ENCODE measurements at regions not wholly inside any gene's neighbourhood (a gene's known extent, or its start where the extent isn't known, plus 50 kb on each side); places are given as distances from the start of the nearest gene placed in this dataset.

DNA sequence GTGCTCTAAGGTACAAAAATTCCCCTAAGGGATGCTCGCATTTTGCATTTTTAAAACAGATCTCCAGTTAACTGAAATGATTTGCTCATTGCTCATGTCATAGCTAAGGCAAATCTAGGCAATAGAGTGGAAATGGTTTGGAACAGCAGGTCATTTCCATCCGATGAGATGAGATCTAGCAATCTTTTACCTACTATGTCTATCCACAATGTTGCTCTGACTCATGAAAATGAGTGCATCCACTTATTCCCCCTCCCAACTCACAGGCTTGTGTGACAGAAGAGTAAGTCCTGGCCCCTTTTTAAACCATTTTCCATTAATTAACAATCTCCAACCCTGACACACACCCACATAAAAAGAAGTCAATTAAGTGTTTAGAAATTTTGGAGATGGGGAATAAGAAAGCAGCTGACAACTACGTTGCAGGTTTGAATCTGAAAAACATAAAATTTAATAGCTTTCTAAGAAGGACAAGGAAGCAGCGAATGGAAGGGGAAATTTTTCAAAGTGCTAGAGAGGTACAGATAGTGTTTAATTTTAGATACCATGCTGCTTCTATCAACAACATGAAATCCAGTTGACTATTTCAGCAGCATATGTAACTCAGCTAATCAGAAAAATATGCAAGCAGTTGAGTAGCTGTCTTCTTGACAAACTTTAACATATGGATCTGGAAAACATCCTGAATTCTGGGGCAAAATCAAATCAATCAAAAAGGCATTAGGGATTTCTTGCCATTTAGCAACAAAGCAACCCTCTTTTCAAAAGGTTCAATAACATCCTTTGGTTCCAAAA lies 112.0 kb downstream of the TMCO5A start:
- H3K4me3 ChIP-seq (ENCODE audit: low read depth, low read length), result no peak overlapping the region

DNA sequence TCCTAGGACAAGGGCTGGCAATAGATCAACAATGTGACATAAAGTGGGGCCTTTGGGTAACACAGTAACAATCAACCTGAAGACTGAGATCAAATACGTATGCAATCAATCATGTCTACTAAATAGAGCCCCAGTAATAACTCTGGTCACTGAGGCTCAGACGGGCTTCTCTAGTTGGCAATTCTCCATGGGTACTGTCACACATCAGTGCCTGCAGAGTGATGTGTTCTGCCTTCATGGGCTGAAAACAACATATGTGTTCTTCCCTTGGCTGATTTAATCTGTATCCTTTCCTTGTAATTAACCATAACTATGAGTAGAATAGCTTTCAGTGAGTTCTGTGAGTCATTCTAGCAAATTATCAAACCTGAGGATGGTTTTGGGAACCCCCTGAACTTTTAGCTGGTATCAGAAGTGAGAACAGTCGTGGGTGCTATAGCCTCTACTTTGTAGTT lies 113.6 kb downstream of the TMCO5A start:
- no peak overlapping the region for H3K4me3 ChIP-seq (ENCODE audit: low read depth, low read length)

DNA sequence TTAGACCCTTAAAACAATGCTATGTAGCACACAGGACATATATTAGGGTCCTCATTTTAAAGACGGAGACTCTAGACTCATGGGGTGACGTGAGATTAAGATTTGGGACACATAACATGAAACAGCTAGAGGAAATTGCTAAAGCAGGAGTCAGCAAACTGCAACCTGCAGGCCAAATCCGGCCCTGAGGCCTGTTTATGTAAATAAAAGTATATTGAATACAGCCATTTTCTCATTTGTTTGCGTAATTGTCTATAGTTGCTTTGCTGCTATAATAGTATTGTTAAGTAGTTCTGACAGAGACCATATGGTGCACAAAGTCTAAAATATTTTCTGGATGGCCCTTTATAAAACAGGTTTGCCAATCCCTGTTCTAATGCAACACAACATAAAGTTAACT lies 115.5 kb downstream of the TMCO5A start:
- H3K4me3 ChIP-seq (ENCODE audit: low read depth, low read length), result no peak overlapping the region

DNA sequence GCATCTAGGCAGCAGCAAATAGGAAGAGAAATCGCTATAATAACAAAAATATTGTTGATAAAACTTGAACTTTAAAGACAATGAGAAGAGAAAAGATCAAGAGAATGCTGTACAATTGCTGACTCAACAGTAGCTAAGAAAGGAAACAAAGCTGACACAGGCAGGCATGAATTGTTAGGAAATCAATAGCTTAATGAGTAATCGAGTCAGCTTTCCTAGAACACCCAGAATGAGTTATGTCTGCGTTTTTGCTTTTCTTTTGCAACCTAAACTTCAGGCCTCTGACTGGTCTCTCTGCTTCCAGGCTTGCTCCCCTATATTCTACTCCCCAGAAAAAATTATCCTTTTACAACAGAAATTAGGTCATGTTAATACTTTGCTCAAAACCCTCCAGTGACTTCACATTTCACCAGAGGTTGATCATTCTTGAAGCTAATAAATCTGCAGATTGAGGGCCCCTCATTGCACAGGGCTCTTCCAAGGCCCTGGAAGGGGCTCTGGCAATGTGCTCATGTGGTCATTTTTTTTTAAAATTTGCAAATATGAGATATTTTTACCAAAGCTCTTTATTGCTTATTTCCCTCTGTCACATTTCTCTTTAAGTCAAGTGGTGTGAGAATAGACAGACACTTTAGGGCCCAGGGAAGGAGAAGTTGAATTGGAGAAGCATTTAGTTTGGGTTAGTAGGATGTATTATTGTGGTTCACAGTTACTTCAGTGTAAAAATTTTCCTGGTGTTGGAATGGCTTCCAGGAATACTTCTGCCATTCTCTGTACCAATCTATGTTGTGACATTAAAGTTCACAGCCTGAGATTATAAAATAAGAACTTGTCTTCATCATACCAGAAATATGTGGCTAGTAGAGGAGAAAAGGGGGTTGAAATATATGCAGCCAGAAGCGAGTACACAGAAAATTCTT lies 116.3 kb downstream of the TMCO5A start:
- no peak overlapping the region for H3K4me3 ChIP-seq (ENCODE audit: low read depth, low read length)

DNA sequence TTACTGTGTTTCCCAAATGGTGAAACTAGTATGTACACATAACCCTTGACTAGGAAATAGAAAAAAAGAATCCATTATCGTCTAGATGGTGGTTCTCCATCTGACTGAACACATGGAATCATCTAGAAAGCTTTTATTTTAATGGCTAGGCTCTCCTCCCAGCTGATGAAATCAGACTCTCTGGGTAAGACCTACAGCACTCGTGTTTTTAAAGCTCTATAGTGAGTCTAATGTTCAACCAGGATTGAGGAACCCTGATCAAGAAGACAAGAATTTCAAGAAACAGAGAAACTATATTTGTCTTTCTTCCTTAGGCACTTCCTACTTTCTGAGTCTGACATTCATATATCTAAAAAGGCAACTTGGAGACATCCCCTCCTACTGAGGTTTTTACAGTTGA lies 118.8 kb downstream of the TMCO5A start:
- no peak overlapping the region for H3K4me3 ChIP-seq (ENCODE audit: low read depth, low read length)

DNA sequence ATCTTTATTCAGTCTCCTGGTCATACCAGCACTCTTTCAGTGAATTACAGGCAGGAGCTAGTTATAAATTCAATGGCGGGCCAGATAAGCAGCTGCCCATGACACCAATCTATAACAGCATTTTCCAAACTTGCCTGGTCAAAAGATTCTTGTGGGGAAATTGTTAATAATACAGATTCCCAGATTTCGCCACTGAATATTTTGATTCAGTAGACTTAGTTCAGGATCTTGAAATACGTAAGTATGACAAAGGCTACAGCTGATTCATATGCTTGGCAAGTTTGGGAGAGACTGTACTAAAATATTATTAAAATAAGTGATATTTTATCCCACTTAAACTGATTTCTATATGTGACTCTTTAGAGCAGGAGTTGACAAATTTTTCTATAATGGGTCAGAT lies 119.3 kb downstream of the TMCO5A start:
- H3K4me3 ChIP-seq (ENCODE audit: low read depth, low read length), result no peak overlapping the region

DNA sequence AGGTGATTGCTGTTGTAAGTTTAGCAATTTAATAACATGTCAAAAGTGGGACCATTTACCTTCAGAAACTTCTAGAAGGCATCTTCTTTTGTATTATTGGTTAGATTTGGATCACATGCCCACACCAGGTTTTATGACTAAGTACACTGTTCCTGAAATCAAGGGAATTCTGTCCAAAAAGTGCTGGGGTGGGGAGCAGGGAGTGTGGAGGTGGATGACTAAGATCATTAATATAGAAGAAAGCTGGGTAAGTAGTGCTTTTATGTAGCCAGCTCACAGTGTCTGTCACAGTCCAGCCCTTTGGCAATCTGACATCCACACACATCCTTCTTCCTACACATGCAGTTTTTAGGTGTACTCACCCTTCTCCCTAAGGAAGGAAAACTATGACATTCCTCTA lies 120.0 kb downstream of the TMCO5A start:
- no peak overlapping the region for H3K4me3 ChIP-seq (ENCODE audit: low read depth, low read length)

DNA sequence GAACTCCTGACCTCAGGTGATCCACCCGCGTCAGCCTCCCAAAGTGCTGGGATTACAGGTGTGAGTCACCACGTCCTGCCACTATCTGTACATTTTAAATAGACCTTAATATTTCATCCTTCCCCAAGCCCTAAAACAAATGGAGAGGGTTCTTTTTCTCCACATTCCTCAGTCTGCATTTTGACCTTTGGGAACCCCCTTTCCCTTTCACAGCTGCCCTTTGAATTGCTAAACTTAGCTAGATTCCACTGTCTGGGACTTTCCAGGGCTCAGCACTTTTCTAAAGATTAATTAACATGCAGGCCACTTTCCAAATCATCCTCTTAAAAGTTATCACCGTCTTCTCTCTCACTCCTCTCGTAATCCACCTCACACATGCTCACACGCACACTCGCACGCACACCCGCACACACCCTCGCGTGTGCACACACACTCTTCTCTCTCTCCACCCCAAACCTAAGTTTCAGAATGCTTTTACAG lies 124.2 kb downstream of the TMCO5A start:
- no peak overlapping the region for H3K4me3 ChIP-seq (ENCODE audit: low read depth, low read length)

DNA sequence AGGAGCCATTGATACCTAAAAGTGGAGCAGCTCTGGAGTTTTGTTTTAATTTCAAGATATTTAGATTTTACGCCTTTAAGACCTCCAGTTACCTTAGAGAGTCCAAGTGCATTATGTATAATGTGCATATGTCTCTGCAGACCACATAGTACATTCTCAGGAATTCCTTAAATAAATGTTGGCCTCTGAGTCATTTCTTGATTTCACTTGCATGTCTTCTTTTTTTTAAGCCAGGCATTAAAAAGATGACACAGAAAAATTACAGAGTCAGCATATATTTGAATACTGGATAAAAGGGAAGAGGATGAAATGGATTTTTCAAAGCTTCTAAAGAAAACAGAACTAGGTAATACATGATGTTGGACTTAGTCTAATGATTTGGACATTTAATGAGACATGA lies 125.2 kb downstream of the TMCO5A start:
- H3K4me3 ChIP-seq (ENCODE audit: low read depth, low read length), result no peak overlapping the region

DNA sequence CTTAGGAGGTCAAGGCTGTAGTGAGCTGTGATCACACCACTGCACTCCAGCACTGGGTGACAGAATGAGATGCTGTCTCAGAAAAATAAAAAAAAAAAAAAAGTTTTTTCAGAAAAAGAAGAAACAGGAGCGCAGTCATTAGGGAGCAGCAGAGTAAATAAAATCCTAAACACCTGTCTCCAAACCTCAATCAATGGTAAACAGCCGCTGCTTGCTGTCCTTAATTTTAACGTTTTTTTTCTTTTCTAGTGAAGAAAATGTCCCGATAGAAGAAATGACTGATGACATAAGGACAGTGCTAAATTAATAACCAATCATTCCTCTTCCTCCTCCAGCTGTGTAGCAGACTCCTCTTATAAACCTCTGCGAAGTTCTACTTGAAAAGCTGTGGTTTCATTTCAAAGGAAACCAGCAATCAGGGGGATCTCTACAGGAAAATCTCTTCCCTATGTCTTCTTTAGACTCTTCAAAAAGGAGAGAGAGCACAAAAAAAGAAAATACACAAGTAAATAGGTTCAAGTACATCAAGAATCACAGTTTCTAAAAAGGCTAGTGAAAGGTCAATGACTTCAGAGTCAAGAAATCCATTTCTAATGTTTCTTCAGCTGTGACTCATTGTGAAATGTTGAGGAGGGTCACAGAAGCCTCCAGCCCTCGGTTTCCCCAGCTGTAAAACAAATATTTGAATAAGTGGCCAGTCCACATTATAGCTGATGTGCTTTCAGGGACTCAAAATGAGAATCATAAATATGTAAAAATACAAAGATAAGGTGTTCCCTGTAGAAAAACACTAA lies 127.6 kb downstream of the TMCO5A start:
- no peak overlapping the region for H3K4me3 ChIP-seq (ENCODE audit: low read depth, low read length)

DNA sequence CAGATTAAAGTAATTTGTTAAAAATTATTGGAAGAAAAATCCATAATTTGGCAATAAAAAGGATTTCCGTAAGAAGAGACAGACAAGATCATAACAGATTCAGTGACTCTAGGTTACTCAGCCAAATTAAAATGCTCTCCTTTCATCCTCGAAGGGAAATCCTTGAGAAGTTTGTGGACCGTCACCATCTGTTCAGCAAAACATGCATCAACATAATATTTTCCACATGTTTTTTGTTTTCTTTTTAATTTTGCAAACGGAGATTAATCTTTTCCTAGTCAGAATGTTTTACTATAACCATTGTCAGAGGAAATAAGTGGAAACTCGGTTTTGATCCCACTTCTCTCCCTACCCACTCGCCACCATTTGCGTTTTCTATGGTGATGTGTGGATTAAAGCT lies 128.3 kb downstream of the TMCO5A start:
- no peak overlapping the region for H3K4me3 ChIP-seq (ENCODE audit: low read depth, low read length)

DNA sequence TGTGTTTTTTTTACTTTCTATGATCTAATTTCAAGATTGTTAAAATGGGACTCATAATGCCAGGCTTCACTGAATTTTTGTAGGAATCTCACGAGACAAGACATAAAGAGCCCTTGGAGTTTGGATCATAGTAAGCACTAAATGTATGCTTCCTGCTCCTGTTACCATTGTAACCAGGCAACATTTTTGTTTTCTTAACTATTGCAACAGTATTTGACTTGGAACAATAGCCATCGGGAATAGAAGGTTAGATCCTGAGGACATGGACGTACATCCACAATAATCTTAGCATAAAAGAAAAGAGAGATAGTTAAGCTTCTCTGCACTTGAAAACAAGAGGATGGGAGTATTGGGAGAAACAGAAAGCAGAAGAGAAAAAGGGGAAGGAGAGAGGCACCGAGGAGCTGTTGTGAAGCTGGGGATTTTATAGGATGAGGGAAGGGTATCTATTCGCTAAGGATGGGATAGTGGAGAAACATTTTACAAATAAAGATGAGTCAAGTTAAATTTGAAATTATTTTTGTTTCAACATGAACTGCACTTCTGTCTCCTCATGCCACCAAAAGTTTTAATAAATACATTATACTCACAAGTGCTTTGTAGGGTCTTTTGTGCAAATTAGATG lies 131.4 kb downstream of the TMCO5A start:
- no peak overlapping the region for H3K4me3 ChIP-seq (ENCODE audit: low read depth, low read length)

DNA sequence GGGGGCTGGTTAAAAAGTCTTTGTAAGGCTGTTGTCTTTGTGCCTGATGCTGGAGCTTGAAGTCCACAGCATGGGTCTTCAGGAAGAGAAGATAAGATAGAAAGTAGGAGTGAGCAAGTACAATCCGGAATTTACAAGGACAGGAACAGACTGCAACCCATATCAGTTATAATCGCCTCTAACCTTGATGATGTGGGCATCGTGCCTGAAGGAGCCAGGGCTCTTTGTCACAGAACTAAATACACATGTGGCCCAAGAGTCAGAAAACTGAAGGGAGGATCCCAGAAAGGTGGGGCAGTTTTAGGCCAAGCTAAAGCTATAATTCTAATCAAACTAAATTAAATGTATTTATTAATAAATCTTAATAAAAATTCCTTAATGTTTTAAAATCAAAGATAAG lies 132.2 kb downstream of the TMCO5A start:
- no peak overlapping the region for H3K4me3 ChIP-seq (ENCODE audit: low read depth, low read length)

DNA sequence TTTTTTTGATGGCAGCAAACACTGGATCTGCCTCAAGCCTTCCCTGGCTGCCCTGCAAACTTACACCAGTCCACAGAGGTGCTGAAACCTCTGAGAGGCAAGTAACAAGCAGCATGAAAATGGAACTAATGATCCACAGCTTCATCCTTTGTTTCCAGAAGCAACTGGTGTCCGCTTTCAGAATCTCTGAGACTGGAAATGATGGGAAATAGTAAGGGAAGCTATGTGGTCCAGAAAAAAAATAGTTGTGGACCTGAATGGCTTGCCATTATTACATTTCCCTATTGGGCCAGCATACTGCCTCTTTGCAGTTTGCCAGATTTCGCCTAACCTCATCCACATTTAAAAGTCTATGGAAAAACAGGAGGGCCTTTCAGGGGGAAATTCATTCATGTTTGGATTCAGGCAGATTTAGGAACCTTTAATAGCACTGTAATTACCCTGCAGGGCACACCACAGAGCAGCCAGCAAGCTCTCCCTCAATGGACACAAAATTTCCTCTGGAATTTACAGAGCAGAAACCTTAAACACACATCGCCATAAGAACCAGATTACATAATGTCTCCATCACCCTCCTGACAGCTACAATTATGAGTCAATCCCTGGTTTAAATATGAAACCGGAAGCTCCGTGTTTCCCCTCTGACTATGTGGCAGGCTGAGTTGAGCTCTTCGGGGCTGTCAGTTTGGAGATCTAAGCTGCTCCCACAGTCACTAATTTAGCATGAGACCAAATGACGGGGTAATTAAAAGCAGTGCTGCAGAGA lies 134.4 kb downstream of the TMCO5A start:
- H3K4me3 ChIP-seq (ENCODE audit: low read depth, low read length), result no peak overlapping the region

DNA sequence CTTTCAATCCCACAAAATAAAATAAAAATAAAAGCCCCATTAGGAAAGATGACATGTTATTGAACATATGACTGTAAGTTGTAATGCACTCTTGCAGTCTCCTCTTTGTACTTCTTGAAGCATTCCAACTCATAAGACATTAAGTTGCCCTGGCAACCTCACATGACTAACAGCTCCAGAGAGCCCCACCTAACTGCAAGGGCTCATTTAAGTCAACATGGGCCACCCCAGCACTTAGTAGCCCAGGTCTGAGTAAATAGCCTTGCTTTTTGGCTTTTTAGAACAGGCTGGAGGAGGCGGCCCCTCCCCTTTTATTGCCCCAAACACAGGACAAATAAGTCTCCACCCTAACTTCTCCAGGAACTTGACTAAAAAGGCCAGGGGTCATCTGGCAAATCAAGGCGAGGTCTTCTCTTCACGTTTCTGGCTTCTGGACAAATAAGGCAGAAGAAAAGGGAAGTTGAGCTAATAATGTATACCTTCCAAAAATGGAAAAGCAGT lies 135.1 kb downstream of the TMCO5A start:
- H3K4me3 ChIP-seq (ENCODE audit: low read depth, low read length), result no peak overlapping the region

DNA sequence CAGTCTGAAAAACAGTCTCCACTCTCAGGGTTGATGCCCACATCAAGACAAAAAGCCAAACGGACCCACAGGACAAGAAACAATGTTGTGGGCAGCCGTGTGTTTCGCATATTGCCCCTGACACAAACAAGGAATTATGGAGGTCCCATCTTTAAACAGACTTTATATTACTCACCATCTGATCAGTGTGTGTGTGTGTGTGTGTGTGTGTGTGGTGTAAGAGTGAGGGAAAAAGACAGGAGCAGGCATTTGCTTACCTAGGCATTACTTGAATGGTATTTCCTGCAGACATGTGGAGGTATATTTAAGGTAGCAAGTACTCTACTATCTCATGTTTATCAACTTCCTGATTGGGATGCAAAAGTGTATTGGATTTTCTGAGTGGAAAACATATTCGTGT lies 136.3 kb downstream of the TMCO5A start:
- no peak overlapping the region for H3K4me3 ChIP-seq (ENCODE audit: low read depth, low read length)

DNA sequence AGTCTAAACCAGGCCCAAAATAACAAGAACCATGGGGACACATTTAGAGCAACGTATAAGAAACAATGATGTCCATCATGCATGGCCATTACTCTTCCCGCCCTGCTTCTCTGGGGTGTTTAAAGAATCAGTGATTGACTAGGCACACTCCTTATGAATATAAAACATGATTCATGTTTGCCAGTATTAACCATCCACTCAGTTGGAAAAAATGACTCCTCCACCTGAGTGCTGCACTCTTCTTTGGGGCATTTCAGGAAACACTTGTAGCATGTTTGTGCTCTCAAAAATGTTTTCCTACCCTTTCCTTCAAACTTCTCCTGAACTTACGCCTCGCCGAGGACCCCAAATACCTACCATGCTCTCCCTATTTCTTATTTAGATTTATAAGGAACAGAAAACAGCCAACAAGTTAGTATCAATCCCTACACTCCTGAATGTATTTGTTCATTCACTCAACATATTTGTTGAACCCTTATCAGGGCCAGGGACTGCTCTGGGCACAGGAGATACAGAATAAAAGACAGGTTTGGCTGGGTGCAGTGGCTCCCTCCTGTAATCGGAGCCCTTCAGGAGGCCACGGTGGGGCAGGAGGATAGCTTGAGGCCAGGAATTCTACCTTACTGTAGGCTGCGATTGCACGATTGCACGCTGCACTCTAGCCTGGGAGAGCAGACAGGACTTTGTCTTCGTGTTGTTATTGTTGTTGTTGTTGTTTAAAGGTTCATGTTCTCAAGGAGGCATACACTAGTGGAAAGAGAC lies 137.0 kb downstream of the TMCO5A start:
- no peak overlapping the region for H3K4me3 ChIP-seq (ENCODE audit: low read depth, low read length)

DNA sequence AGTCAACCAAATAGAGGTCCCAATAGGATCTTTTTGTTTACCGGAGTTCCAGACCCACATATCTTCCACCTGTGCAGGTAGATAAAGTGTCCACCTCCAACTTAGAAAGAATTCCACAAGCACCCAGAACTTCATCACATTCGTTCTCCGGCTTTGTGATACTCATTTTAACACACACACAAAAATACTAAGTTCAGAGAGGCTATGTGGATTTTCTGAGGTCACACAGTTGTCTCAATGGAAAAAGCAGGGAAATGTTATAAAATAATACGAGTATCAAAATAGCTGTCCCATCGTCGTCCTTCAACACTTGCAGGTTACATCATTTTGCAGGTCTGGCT lies 137.5 kb downstream of the TMCO5A start:
- H3K4me3 ChIP-seq (ENCODE audit: low read depth, low read length), result peak overlapping the region; percentile 45
